HL-60 (cell line): ENCODE measurements at regions not wholly inside any gene's neighbourhood (a gene's known extent, or its start where the extent isn't known, plus 50 kb on each side); places are given as distances from the start of the nearest gene placed in this dataset.

Experiments used
- GABPA ChIP-seq: IDR thresholded peaks from 2 replicates; pipeline ENCODE4 v1.6.1; 2012; ENCODE audit warnings: low read depth
- POLR2AphosphoS5 ChIP-seq: IDR thresholded peaks from 2 replicates; pipeline ENCODE4 v1.6.1; 2012; ENCODE audit warnings: low read depth
- SPI1 ChIP-seq: IDR thresholded peaks from 2 replicates; pipeline ENCODE4 v1.6.1; 2012; ENCODE audit warnings: low read depth, mild to moderate bottlenecking, borderline replicate concordance
- TF ChIP-seq, protein P1 (sequence below): IDR thresholded peaks from one replicate; pipeline ENCODE4 v1.5.1; 2011; ENCODE audit warnings: low read length, control low read depth, inconsistent platforms; ENCODE audit not compliant: insufficient read depth
- TF ChIP-seq, protein P2 (sequence below): IDR thresholded peaks from 2 replicates; pipeline ENCODE4 v1.6.1; 2012; ENCODE audit warnings: low read depth; ENCODE audit not compliant: insufficient replicate concordance

GRCh38 chrX:144681501-144681900, 565.8 kb upstream of the SPANXN1 start:
- TF ChIP-seq POLR2AphosphoS5 (no peak), GABPA (no peak), SPI1 (no peak)
- TF ChIP-seq, protein P1, sequence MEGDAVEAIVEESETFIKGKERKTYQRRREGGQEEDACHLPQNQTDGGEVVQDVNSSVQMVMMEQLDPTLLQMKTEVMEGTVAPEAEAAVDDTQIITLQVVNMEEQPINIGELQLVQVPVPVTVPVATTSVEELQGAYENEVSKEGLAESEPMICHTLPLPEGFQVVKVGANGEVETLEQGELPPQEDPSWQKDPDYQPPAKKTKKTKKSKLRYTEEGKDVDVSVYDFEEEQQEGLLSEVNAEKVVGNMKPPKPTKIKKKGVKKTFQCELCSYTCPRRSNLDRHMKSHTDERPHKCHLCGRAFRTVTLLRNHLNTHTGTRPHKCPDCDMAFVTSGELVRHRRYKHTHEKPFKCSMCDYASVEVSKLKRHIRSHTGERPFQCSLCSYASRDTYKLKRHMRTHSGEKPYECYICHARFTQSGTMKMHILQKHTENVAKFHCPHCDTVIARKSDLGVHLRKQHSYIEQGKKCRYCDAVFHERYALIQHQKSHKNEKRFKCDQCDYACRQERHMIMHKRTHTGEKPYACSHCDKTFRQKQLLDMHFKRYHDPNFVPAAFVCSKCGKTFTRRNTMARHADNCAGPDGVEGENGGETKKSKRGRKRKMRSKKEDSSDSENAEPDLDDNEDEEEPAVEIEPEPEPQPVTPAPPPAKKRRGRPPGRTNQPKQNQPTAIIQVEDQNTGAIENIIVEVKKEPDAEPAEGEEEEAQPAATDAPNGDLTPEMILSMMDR = no peak
- TF ChIP-seq, protein P2, sequence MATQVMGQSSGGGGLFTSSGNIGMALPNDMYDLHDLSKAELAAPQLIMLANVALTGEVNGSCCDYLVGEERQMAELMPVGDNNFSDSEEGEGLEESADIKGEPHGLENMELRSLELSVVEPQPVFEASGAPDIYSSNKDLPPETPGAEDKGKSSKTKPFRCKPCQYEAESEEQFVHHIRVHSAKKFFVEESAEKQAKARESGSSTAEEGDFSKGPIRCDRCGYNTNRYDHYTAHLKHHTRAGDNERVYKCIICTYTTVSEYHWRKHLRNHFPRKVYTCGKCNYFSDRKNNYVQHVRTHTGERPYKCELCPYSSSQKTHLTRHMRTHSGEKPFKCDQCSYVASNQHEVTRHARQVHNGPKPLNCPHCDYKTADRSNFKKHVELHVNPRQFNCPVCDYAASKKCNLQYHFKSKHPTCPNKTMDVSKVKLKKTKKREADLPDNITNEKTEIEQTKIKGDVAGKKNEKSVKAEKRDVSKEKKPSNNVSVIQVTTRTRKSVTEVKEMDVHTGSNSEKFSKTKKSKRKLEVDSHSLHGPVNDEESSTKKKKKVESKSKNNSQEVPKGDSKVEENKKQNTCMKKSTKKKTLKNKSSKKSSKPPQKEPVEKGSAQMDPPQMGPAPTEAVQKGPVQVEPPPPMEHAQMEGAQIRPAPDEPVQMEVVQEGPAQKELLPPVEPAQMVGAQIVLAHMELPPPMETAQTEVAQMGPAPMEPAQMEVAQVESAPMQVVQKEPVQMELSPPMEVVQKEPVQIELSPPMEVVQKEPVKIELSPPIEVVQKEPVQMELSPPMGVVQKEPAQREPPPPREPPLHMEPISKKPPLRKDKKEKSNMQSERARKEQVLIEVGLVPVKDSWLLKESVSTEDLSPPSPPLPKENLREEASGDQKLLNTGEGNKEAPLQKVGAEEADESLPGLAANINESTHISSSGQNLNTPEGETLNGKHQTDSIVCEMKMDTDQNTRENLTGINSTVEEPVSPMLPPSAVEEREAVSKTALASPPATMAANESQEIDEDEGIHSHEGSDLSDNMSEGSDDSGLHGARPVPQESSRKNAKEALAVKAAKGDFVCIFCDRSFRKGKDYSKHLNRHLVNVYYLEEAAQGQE = no peak
